C1 segment of cervical spinal cord (tissue), 14 donors: ENCODE measurements at regions not wholly inside any gene's neighbourhood (a gene's known extent, or its start where the extent isn't known, plus 50 kb on each side); places are given as distances from the start of the nearest gene placed in this dataset.
"Not testable (repeated sequence)": the region's sequence is repeated elsewhere in the genome, so short reads cannot be mapped to it uniquely, and the experiment has no call there.

Experiments
- DNase-seq, 14 donors: peaks; one replicate each; lab custom pipeline; 2025; lab: John Stamatoyannopoulos, UW

DNA sequence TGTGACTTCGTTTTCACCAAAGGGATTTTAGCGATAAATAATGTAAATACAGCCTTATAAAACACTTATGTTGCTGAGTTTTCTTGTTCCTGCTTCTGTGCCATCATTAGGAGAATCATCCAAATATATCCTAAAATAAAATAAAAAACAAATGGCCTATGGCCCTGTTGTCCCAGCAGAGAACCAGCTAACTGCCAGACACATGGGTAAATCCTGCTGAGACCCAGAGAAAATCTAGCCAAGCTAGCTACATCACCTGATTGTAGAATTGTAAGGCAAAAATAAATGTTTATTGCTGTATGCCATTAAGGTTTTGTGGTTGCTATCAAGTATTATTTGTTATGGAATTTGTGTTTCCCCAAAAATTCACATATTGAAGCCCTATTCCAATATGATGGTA lies 631.2 kb upstream of the SYNCRIP start:
- peak in 1 of 14 donors; percentile 57 for DNase-seq

DNA sequence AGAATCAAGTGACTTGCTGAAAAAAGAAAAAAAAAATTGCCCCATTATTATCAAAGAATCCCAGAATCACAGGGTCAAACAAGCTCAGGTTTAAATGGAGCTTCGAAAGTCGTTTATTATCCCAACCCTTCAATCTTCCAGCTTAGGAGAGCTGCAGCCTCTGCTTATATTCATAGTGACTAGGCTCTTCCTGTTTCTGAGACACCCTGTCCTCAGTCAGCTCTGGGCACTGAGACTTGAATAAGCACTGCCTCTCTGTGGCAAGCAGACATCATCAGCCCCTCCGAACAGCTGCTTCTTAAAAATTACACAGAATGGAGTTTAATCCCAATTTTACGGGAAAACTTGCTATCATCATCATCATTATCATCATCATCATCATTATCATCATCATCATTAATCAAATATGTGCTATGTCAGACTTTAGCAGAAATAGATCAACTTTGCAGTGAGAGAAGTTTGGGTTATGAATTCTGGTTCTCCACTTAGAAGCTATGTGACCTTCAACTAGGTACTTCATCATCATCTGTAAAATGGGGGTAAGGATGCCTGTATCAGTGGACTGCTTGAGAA lies 614.0 kb upstream of the SYNCRIP start:
- DNase-seq, result no peak

DNA sequence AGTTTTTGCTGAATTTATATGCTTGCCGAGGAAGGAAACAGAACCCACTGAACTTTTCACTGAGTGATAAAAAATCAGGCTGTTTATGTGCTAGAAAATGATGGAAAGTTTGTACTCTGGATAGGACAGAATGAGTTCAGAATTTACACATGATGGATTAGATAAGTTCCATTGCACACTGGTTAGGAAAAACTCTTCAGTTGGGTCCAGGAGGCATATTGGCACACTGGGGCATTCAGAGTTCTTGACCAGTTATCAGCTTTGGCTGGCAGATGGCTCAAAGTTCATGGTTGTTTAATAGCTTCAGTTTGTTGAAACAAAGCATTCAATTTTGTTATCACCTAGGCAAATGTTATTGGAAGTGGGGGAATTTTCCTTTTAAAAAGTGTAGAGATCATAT lies 613.3 kb upstream of the SYNCRIP start:
- DNase-seq, result no peak

DNA sequence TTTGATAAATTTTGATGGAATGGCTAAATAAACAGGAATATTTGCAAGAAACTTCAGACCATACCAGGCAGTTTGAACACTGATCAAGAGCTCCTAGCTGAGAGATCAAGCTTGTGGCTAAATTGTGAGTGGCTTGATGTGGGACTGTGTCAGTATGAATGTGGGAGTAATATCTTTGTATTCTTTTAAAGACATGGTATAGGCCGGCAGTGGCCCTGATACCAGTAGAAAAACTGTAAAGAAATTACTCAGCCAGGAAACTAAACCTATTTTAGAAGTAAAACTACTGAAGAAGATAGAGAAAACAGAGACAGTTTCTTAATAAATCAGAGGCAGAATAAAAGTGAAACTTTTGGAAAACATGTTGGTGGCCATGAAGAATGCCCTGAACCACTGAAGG lies 608.4 kb upstream of the SYNCRIP start:
- DNase-seq, result no peak

DNA sequence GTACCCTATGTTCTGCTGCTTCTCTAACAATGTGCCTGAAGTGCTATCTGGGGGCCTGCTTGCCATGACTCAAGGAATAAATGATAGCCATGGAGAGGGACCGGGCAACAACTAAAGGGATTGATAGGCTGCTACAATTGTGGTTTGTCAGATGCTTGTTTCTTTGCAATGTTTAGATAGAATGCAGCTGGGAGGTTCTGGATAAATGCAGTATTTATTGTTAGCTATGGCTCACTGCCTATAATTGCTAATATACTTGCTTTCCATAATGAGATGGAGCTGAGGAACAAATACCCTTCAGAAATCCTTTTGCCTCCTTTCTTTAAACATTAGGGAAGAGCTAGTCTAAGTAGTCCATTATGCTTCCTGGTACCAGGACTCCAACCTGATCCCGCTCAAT lies 575.2 kb upstream of the SYNCRIP start:
- DNase-seq, result no peak

DNA sequence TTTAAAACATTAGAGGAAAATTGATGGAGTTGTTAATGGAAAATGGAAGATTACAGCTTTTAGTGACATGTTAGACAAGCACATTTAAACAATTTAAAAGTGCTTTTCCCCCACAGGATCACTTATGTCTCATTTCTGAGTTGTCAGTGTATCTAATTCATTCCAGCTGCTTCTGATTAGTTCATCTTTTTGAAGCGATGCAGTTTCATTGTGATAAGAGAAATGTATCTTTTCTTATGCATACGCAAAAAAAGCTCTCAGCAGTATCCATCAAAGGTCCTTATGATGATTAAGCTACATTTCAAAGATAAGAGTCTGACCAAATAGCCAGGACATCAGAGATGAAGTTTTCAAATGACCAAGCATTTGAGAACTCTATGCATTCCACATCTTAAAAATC lies 572.6 kb upstream of the SYNCRIP start:
- DNase-seq, result no peak

DNA sequence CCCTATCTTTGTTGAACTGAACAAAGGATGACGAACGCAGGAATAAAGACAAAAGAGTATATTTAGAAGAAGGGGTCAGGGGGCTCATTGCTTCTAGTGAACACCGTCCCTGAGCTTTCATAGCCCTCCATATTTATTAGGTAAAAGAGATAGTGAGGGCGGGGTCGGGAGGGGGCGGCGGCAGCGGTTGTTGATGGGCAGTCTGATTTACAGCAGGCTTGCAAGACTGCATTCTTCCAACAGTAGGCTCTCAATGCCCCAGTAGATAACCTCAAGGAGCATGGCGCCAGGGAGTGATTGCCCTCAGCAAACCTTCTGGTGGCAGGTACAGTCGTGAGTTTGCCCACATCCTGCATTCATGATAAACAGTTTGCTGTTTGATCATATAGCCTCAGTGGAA lies 563.3 kb upstream of the SYNCRIP start:
- no peak for DNase-seq

DNA sequence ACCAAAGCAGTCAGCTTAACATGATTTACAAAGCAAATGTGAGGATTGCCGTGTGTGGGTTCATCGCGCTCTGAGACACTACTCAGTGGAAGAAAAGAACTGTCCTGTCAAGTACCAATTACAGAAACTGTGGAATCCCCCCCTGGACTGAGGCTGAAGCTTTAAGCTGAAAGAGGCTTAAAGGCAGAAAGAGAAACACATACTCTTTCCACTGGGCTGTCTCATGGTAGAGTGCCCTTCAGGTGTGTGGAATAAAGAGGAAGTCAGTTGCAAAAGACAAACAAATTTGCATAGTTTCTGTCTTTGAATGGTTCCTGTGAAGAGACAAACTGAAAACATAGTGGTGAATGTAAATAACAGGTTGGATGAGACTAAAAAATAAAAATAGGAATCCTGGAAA lies 560.4 kb upstream of the SYNCRIP start:
- DNase-seq, result no peak

DNA sequence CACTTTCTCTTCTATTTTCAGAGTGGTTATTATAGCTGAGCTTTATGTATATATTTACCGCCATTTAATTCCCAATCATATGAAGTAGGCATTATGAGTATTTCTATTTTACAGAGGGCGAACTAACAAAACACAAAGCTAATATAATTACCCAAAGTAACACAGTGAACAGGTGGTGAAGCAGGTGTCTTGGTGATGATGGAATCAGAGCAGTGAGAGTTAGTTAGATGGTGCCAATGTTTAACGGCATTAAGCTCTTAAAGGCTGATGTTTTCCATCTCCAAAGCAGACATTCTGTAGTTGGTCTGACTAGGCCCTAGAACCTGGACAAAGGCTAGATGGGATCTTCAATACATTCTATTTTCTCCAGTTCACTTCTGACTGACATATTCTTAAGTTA lies 551.1 kb upstream of the SYNCRIP start:
- peak in 1 of 14 donors; percentile 88 for DNase-seq

DNA sequence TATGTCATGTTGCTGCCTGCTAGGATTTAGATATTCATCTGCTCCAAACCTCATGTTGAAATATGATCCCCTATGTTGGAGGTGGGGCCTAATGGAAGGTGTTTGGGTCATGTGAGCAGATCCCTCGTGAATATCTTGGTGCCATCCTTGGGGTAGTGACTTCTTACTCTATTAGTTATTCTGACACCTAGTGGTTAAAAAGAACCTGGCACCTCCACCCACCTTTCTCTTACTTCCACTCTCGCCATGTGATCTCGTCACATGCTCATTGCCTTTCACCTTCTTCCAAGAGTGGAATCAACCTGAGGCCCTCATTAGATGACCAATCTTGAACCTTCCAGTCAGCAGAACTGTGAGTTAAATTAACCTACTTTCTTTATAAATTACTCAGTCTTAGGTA lies 549.4 kb upstream of the SYNCRIP start:
- DNase-seq, result no peak

DNA sequence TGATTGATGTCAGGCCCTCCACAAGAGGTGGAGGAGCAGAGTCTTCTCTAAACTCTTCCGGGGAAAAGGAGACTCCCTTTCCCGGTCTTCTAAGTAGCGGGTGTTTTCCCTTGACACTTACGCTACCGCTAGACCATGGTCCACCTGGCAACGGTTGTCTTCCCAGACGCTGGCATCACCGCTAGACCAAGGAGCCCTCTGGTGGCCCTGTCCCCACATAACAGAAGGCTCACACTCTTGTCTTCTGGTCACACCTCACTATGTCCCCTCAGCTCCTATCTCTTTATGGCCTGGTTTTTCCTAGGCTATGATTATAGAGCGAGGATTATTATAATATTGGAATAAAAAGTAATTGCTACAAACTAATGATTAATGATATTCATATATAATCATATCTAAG lies 532.5 kb upstream of the SYNCRIP start:
- DNase-seq, result not testable (repeated sequence)

DNA sequence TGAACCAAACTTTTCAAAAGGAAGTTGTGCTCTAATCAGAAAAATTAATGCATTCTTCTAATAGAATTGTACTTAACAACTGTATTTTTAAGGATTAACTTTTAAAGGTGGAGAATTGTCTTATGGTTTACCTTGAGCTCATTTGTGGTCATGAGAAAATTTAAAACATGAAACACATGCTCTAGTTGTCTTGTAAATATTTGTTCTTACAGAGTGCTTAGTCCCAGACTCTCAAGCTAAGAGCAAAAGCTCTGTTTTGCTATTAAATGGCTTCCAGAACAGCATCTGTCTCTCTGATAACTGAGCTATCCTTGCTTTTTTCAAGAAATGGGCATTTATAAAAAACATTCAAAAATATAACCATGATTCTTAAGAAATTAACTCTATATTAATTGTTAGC lies 512.2 kb upstream of the SYNCRIP start:
- no peak for DNase-seq

DNA sequence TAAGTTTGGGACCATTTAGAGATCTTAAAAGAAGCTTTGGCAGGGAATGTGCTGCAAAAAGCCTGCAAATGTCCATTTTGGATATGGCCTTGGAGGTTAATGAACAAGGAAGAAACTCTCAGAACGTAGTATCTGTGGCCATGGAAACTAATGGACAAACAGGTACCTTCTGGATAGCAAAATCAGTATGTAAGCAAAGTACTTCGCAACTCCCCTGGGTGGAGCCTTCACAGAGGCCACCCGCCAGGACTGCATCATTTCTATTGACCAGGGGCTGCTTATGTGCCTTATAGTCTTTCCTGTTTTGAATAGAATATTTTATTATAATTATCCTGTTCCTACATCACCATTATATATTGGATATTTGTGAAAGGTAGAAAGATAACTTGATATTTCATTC lies 510.8 kb upstream of the SYNCRIP start:
- no peak for DNase-seq

DNA sequence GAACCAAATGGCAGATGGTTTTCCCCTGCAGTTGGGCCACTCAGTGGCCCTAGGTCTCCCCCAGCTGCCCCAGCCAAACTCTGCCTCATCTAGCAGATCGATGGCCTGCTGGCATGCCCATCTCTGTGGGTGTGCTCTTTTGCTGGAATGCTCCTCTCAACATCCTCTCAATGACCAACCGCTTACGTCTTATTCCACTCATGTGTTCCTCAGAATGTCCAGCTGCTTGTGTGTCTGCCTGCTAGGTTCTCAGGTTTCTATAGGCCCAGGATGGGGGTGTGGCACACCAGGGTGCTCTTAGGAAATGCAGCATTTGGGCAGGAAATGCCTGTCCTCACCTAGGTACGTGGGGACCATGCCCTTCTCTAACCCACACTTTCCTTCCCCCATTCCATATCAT lies 509.9 kb upstream of the SYNCRIP start:
- DNase-seq, result no peak

DNA sequence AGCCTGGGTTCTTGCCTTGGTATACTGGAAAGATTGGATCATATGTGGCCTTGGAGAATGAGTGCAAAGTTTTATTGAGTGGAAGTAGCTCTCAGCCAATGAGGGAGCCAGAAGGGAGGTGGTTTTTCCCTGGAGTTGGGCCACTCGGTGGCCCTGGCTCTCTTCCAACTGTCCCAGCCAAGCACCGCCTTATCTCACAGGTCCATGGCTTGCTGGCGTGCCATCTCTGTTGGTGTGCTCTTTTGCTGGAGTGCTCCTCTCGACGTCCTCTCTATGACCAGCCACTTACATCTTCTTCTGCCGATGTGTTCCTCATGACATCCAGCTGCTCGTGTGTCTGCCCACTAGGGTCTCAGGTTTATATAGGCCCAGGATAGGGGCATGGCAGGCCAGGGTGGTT lies 505.9 kb upstream of the SYNCRIP start:
- DNase-seq, result no peak

DNA sequence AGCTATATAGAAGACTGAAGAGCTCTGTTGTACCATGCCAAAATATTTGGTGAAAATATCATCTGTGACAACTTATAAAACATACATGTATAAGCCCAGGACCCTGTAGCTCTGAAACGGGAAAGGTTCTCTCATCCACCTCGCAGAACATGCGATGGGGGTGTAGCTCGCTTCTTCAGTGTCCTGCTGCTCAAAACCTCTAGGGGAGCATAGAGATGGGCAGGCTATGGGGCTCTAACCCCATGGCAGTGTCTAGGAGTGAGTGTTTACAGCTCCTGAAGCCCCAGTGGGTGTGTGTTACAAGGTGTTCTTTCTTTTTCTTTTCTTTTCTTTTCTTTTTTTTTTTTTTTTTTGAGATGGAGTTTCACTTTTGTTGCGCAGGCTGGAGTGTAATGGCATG lies 505.2 kb upstream of the SYNCRIP start:
- DNase-seq, result no peak

DNA sequence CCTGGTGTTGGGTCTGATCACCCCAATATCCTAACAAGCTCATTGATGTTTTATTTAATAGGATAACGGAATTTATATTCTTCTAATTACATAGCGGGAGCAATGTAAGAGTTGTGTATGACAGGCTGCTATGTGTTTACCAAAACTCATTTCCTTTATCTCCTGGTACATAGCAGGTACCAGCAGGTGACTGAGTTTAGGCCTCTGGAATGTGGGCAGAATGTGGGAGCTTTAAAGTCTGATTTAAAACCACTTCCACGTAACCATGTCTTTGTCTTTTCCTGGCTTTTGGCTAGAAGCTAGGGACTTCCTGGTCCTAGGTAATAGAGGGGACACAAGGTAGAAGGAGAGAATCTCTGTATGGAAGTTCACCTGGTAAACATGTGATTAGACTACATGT lies 504.6 kb upstream of the SYNCRIP start:
- DNase-seq, result no peak

DNA sequence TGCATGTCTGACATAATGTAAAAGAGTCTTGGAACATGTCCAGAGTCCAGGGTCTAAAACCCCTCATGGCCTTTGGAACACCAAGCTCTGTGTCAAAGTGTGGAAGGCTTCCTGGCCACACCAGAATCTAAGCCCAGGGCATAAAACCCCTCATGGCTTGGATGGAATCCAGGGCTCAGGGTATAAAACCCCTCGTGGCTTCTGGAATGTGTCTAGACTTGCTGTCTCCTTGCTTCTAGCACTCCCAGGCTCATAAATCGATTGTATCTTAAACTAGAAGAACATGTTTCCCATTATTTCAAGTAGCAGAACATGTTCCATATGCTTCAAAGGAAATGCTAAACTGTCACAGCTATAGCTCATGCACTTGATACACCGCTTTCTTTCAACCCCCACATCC lies 504.1 kb upstream of the SYNCRIP start:
- not testable (repeated sequence) for DNase-seq

DNA sequence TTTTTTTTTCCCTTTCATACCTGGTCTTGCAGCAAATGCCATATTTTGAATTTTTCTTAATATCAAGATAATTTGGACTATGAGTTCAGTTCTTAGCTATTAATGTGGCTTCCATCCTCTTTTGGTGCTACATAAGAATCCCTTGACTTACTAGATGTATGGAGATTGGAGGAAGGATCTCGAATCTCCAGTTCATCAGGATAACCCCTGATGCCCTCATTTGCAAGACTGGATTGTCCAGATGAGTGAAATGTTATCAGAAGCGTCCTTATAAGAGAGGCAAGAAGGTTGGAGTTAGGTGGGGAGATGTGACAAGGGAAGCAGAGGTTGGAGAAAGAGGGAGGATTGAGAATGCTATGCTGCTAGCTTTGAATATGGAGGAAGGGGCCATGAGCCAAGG lies 499.6 kb upstream of the SYNCRIP start:
- DNase-seq, result no peak

DNA sequence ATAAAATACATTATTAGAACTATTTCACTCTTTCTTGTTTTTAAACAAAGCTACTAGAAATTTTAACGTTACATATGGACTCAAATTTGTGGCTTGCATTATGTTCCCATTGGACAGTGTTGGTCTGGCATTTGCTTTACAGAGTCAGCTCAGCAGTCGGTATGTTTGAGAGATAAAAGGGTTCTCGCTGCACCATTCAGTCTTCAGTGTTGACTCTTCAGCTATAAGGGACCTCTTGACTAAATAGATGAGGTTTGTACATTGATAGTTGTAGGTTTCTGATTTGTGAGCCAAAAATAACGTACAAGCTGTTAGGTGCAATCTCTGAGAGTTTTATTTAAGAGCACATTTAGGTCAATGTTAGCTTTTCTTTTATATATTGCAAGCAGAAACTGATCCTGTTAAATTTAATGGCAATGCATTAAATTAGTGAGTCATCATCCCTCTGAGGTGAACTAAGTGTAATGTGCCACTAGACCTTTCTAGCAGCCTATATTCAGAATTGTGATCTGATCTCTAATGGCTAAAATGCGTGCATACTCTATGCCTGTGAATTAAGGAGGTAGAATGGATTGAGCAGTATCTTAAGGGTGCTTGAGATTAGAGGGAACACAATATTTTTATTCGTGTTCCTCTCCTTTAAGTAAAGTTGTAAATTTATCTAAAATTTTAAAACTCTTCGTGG lies 485.6 kb upstream of the SYNCRIP start:
- no peak for DNase-seq

DNA sequence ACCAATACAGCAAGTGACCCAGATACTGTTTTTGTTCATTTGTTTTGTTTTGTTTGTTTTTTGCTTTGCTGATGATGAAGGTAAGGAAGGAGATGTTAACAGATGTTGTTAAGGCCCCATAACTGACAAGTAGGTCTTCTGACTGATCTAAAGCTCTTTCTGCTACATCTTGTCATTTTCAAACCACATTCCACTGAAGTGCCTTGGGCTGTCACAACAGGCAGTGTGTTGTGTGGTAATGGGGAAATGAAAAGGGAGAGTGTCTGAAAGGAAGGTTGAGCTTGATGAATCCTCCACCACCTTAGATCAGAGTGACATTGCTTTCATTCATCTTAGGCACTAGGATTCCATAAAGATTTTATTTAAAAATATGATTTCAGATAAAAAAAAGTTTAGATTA lies 479.4 kb upstream of the SYNCRIP start:
- DNase-seq, result no peak

DNA sequence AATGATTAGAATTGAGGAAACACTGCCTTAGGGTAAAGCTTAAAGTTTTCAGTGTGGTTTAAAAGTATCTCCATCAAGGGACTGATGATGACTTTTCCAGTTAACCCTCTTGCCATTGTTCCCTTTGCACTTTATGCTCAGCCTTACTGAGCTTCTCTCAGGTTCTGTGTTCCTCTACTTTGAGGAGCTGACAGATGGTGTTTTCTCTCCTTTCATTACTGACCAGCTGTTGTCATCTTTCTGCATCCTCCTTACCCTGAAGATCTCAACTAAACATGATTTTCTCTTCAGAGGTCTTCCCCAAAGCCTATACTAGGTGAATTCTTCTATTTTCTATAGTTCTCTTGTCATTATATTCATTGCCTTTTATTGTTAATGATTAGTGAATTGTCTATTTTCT lies 475.6 kb upstream of the SYNCRIP start:
- DNase-seq, result peak in 1 of 14 donors; percentile 45

DNA sequence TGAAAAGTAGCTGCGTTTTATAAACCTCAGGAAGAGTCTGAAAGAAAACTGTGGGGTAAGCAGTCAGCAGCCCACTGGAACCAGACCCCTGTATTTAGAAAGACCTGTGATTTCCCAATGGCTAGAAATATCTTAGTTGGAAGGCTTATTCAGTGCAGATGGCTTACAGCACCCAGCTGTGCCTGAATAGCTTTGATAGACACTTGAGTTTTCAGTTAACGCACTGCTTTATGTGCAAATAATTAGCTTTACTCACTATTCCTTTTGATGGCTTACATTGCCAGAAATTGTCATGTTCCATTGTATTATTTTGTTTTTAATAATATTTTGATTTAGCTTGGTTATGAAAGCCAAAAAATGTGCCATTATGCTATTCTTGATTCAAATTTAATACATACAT lies 465.3 kb upstream of the SYNCRIP start:
- DNase-seq, result peak in 1 of 14 donors; percentile 69

DNA sequence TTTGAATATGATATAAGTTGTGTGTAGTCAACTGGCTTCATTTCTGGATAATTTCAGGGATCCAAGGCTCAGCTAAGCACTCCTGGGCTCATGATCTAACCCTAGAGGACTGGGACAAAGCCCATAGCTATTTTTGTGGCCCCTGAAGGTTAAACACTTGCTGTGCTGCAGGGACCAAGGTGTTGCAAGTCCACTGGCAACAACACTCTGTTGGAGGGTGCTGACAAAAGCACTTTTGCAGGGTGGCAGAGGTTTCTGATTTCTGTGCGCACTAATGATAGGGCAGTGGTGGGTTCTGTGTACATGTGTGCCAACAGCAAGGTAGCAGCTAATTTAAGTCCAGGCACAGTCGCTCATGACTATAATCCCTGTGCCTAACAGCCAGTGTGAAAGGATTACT lies 445.3 kb upstream of the SYNCRIP start:
- no peak for DNase-seq
